Mucosa of rectum (tissue), 2 donors: ENCODE measurements at regions not wholly inside any gene's neighbourhood (a gene's known extent, or its start where the extent isn't known, plus 50 kb on each side); places are given as distances from the start of the nearest gene placed in this dataset.

Source experiments
- H3K27ac ChIP-seq, 2 donors: one replicate each; pipeline ENCODE4 v1.7.0; 2013; ENCODE audit warnings: inconsistent platforms in 2 of 2, low read depth in 2 of 2, low read length in 2 of 2
- H3K27me3 ChIP-seq, 2 donors: one replicate each; pipeline ENCODE4 v1.7.0; 2013; ENCODE audit warnings: low read length in 2 of 2; ENCODE audit not compliant: control insufficient read depth in 2 of 2, insufficient read depth in 2 of 2
- H3K36me3 ChIP-seq, 2 donors: one replicate each; pipeline ENCODE4 v1.7.0; 2013; ENCODE audit warnings: low read length in 2 of 2; ENCODE audit not compliant: control insufficient read depth in 2 of 2, insufficient read depth in 2 of 2
- H3K4me1 ChIP-seq, 2 donors: one replicate each; pipeline ENCODE4 v1.7.0; 2013; ENCODE audit warnings: low read length in 2 of 2, mild to moderate bottlenecking in 1 of 2; ENCODE audit not compliant: control insufficient read depth in 2 of 2, insufficient read depth in 2 of 2
- H3K4me3 ChIP-seq, 2 donors: one replicate each; pipeline ENCODE4 v1.7.0; 2013; ENCODE audit warnings: low read length in 2 of 2
- H3K9ac ChIP-seq, 2 donors: one replicate each; pipeline ENCODE4 v1.7.0; 2013; ENCODE audit warnings: low read length in 2 of 2, low read depth in 1 of 2, mild to moderate bottlenecking in 1 of 2
- H3K9me3 ChIP-seq, 2 donors: one replicate each; pipeline ENCODE4 v1.7.0; 2013; ENCODE audit warnings: low read length in 2 of 2; ENCODE audit not compliant: control insufficient read depth in 2 of 2
- donor health status: healthy.
- donor health status: Normal muscosa, but diverticular disease.

- H3K36me3 ChIP-seq = no peaks in the 10 kb centered on the region
Observed at GRCh38 chr13:72149701-72150100, 282.7 kb upstream of the DACH1 start.

GRCh38 chr13:72146816-72147215 lies 279.8 kb upstream of the DACH1 start:
- Histone ChIP-seq H3K4me3 (no peak overlapping the region), H3K27me3 (no peaks in the 10 kb centered on the region), H3K36me3 (no peaks in the 10 kb centered on the region), H3K9ac (no peak overlapping the region), H3K4me1 (no peaks in the 10 kb centered on the region), H3K27ac (no peak overlapping the region), H3K9me3 (no peaks in the 10 kb centered on the region)

More at GRCh38 chr13:72149701-72150100, 282.7 kb upstream of the DACH1 start:
- no peaks in the 10 kb centered on the region for H3K27me3 ChIP-seq
- H3K4me1 ChIP-seq = peaks cover 0 to 3% of the 10 kb centered on the region in 2 donors
- H3K4me3 ChIP-seq = no peak overlapping the region
- no peak overlapping the region for H3K27ac ChIP-seq
- H3K9ac ChIP-seq = no peak overlapping the region
- no peaks in the 10 kb centered on the region for H3K9me3 ChIP-seq

DNA sequence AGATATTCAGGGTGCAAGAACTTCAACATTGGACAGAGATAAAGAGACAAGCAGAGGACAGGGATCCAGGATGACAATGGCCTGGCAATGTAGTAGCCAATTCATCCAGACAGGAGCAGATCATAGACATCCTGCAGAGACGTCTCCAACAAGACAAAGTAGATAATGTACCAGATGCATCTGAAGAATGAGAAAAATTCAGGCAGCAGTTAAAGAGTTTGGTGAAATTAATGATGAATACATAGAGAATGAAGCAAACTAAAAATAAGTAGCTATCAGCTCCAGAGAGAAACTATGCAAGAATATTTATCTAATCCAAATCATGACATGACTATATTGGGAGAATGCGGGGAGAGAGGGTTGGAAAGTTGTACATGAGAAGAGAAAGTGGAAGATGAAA lies 278.4 kb upstream of the DACH1 start:
- Histone ChIP-seq H3K27ac (no peak overlapping the region), H3K4me3 (no peak overlapping the region), H3K9ac (no peak overlapping the region), H3K27me3 (no peaks in the 10 kb centered on the region), H3K4me1 (no peaks in the 10 kb centered on the region), H3K9me3 (no peaks in the 10 kb centered on the region), H3K36me3 (no peaks in the 10 kb centered on the region)

DNA sequence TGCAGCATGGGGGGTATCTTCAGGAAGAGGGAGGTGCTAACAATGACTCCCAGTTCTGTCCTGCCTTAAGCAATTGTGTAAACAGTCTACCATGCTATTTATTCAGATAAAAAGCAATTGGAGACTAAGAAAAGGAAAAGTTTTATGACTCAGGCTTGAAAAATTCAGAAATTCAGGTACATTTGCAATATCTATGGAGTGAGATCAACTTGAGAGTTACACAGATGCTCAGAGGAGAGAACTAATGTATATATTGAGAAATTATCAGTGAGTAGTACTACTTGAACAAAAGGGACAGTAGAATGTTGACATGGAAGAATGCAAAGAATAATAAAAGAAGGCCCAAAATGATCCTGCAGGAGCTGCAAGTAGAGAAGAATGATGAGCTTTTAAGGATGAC lies 277.6 kb upstream of the DACH1 start:
- H3K27ac ChIP-seq = no peak overlapping the region

DNA sequence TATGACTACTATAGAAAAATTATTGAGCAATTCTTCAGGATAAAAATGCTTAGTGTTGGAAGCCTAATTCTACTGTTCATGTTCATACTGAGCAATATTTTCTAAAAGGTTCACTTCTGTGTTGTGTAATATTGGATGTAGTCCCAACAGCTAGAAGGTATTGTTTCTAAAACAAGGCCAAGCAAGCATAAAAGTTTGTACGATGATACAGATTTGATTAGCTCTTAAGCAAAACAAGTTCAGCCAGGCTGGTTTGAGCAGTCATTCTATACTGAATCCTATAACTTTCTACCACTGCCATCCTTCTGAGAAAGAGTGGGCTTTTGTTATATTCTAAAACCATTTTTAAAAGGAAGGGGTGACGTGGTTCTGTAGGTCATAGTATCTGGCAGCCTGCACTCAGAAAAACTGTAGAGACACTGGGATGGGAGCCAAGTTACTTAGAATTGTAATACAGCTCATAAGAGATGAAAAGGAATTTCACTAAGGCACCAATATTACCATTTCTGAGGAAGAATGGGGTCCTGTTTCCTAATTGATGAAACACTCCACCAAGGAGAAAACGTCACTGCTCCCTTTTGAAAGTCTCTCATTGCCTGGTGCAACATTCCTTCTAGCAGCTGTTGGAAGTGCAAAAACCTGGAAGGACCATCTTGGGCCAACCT lies 275.0 kb upstream of the DACH1 start:
- Histone ChIP-seq H3K9me3 (no peaks in the 10 kb centered on the region), H3K27me3 (no peaks in the 10 kb centered on the region), H3K4me3 (no peak overlapping the region), H3K9ac (no peak overlapping the region), H3K4me1 (no peaks in the 10 kb centered on the region), H3K36me3 (no peaks in the 10 kb centered on the region), H3K27ac (no peak overlapping the region)

More for the DNA sequence above, 277.6 kb upstream of the DACH1 start:
- Histone ChIP-seq H3K9me3 (no peaks in the 10 kb centered on the region), H3K4me1 (no peaks in the 10 kb centered on the region), H3K27me3 (no peaks in the 10 kb centered on the region), H3K4me3 (no peak overlapping the region), H3K9ac (no peak overlapping the region), H3K36me3 (no peaks in the 10 kb centered on the region)

DNA sequence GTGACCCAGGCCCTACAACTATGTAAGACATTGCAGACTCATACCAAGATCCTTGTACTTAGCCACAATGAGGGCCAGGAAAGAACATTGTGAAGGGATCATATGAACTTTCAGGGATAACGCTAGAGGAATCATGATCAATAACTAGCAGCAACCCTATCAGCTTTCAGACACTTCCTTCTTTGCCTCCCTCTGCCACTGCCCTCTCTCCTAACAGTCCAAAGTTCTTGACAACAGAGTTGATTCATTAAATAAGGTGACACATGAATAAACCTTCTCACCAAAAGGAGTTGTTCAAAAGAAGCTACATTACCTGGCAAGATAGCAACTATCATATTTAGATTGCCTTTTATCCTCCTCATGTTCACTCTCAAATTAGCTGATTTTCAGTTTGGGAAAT lies 272.2 kb upstream of the DACH1 start:
- Histone ChIP-seq H3K27ac (no peak overlapping the region), H3K36me3 (no peaks in the 10 kb centered on the region), H3K9me3 (no peaks in the 10 kb centered on the region), H3K27me3 (no peaks in the 10 kb centered on the region), H3K4me3 (no peak overlapping the region), H3K4me1 (no peaks in the 10 kb centered on the region), H3K9ac (no peak overlapping the region)

- H3K36me3 ChIP-seq = no peaks in the 10 kb centered on the region
- no peak overlapping the region for H3K4me3 ChIP-seq
- no peaks in the 10 kb centered on the region for H3K4me1 ChIP-seq
- H3K27me3 ChIP-seq = no peaks in the 10 kb centered on the region
- H3K27ac ChIP-seq = no peak overlapping the region
- H3K9me3 ChIP-seq = no peaks in the 10 kb centered on the region
- no peak overlapping the region for H3K9ac ChIP-seq
Observed at GRCh38 chr13:72132075-72132474, 265.1 kb upstream of the DACH1 start.

- Histone ChIP-seq H3K4me1 (no peaks in the 10 kb centered on the region), H3K36me3 (no peaks in the 10 kb centered on the region), H3K4me3 (no peak overlapping the region), H3K9me3 (no peaks in the 10 kb centered on the region), H3K9ac (no peak overlapping the region), H3K27me3 (no peaks in the 10 kb centered on the region), H3K27ac (no peak overlapping the region)
Observed at GRCh38 chr13:72129117-72129516, 262.1 kb upstream of the DACH1 start.

GRCh38 chr13:72127031-72127430 lies 260.0 kb upstream of the DACH1 start:
- Histone ChIP-seq H3K4me3 (no peak overlapping the region), H3K9me3 (no peaks in the 10 kb centered on the region), H3K9ac (no peak overlapping the region), H3K36me3 (no peaks in the 10 kb centered on the region), H3K4me1 (no peaks in the 10 kb centered on the region), H3K27me3 (no peaks in the 10 kb centered on the region), H3K27ac (no peak overlapping the region)

DNA sequence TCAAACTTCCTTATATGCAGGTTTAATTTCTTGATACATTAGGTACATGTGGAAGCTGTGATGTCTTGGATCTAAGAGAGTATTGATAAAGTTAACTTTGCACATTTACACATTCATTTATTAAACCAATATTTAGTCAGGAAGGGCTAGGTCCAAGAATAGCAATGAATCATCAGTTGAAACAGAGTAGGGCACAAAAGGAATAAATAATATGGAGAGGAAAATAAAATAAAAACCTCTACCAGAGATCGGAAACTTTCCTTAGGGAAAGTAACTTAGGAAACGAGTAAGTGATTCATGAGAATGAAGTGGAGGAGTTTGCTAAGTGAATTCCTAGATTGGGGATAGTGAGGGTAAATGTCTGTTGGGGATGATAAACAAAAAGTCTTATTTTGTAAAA lies 259.4 kb upstream of the DACH1 start:
- no peak overlapping the region for H3K4me3 ChIP-seq
- no peaks in the 10 kb centered on the region for H3K36me3 ChIP-seq
- H3K4me1 ChIP-seq = no peaks in the 10 kb centered on the region
- no peaks in the 10 kb centered on the region for H3K9me3 ChIP-seq
- no peaks in the 10 kb centered on the region for H3K27me3 ChIP-seq
- no peak overlapping the region for H3K27ac ChIP-seq
- no peak overlapping the region for H3K9ac ChIP-seq

GRCh38 chr13:72125561-72125960 lies 258.6 kb upstream of the DACH1 start:
- Histone ChIP-seq H3K9me3 (no peaks in the 10 kb centered on the region), H3K27me3 (no peaks in the 10 kb centered on the region), H3K36me3 (no peaks in the 10 kb centered on the region), H3K9ac (no peak overlapping the region), H3K4me3 (no peak overlapping the region), H3K27ac (no peak overlapping the region), H3K4me1 (no peaks in the 10 kb centered on the region)
